ENCODE measurements at regions not wholly inside any gene's neighbourhood (a gene's known extent, or its start where the extent isn't known, plus 50 kb on each side); places are given as distances from the start of the nearest gene placed in this dataset.

GRCh38 chr2:58665154-58665553 lies 424.0 kb upstream of the FANCL start:
- intact Hi-C loops (cut with micrococcal nuclease), result no loop called here

- intact Hi-C loops (cut with micrococcal nuclease), result no loop called here
Observed at GRCh38 chr2:58664523-58665151, 423.5 kb upstream of the FANCL start.

GRCh38 chr2:58660046-58660445 lies 418.9 kb upstream of the FANCL start:
- intact Hi-C loops (cut with micrococcal nuclease), result no loop called here

GRCh38 chr2:58655152-58655551 lies 414.0 kb upstream of the FANCL start:
- intact Hi-C loops (cut with micrococcal nuclease), result no loop called here

- intact Hi-C loops (cut with micrococcal nuclease), result no loop called here
Observed at GRCh38 chr2:58651930-58652329, 410.8 kb upstream of the FANCL start.

GRCh38 chr2:58650781-58651180 lies 409.7 kb upstream of the FANCL start:
- intact Hi-C loops (cut with micrococcal nuclease), result no loop called here

GRCh38 chr2:58649756-58650155 lies 408.6 kb upstream of the FANCL start:
- intact Hi-C loops (cut with micrococcal nuclease), result no loop called here

GRCh38 chr2:58645017-58645416 lies 403.9 kb upstream of the FANCL start:
- intact Hi-C loops (cut with micrococcal nuclease), result no loop called here

- intact Hi-C loops (cut with micrococcal nuclease), result no loop called here
Observed at GRCh38 chr2:58644451-58644850, 403.3 kb upstream of the FANCL start.

GRCh38 chr2:58641001-58641400 lies 399.9 kb upstream of the FANCL start:
- intact Hi-C loops (cut with micrococcal nuclease), result no loop called here

- intact Hi-C loops (cut with micrococcal nuclease), result no loop called here
Observed at GRCh38 chr2:58640042-58640441, 398.9 kb upstream of the FANCL start.

GRCh38 chr2:58638256-58638805 lies 397.2 kb upstream of the FANCL start:
- intact Hi-C loops (cut with micrococcal nuclease), result no loop called here

GRCh38 chr2:58636872-58637271 lies 395.7 kb upstream of the FANCL start:
- intact Hi-C loops (cut with micrococcal nuclease), result no loop called here

GRCh38 chr2:58635801-58636375 lies 394.8 kb upstream of the FANCL start:
- intact Hi-C loops (cut with micrococcal nuclease), result no loop called here

- intact Hi-C loops (cut with micrococcal nuclease), result no loop called here
Observed at GRCh38 chr2:58634653-58635370, 393.7 kb upstream of the FANCL start.

GRCh38 chr2:58633613-58634365 lies 392.7 kb upstream of the FANCL start:
- intact Hi-C loops (cut with micrococcal nuclease), result no loop called here

- intact Hi-C loops (cut with micrococcal nuclease), result no loop called here
Observed at GRCh38 chr2:58631986-58632385, 390.9 kb upstream of the FANCL start.

GRCh38 chr2:58629545-58630119 lies 388.5 kb upstream of the FANCL start:
- intact Hi-C loops (cut with micrococcal nuclease), result no loop called here

GRCh38 chr2:58620896-58621295 lies 379.8 kb upstream of the FANCL start:
- intact Hi-C loops (cut with micrococcal nuclease), result no loop called here

GRCh38 chr2:58620093-58620492 lies 379.0 kb upstream of the FANCL start:
- intact Hi-C loops (cut with micrococcal nuclease), result no loop called here

GRCh38 chr2:58616961-58617360 lies 375.8 kb upstream of the FANCL start:
- intact Hi-C loops (cut with micrococcal nuclease), result no loop called here

All from T-helper 1 cell treated with Interleukin-12 subunit alpha and Interleukin-12 subunit beta and Interleukin-4 antibody, amounts not matched to agents 30 ng/mL and 1 ng/mL, for 36 hours (primary cell).